Hepatocyte (in vitro differentiated cells): ENCODE measurements at regions not wholly inside any gene's neighbourhood (a gene's known extent, or its start where the extent isn't known, plus 50 kb on each side); places are given as distances from the start of the nearest gene placed in this dataset.

Experiments used
- DNase-seq: peaks from one replicate; pipeline ENCODE4 v3.0.0-alpha.2; 2016; ENCODE audit warnings: low spot score
- H2AFZ ChIP-seq: fragments of 200-600 bp; sonication (generic); 2 replicates; pipeline ENCODE4 v1.6.0; 2016; ENCODE audit warnings: antibody characterized with exemption, mild to moderate bottlenecking
- H3K27ac ChIP-seq: fragments of 200-600 bp; sonication (generic); 2 replicates; pipeline ENCODE4 v1.5.1; 2016; ENCODE audit warnings: mild to moderate bottlenecking
- H3K27me3 ChIP-seq: fragments of 200-600 bp; sonication (generic); 2 replicates; pipeline ENCODE4 v1.6.1; 2016
- H3K36me3 ChIP-seq: fragments of 200-600 bp; sonication (generic); replicated peaks from 2 replicates; pipeline ENCODE4 v1.5.1; 2016; ENCODE audit warnings: low read depth; ENCODE audit not compliant: insufficient read depth
- H3K4me1 ChIP-seq: fragments of 200-600 bp; sonication (generic); 2 replicates; pipeline ENCODE4 v1.5.1; 2016; ENCODE audit warnings: mild to moderate bottlenecking, moderate library complexity; ENCODE audit not compliant: insufficient read depth
- H3K4me2 ChIP-seq: fragments of 200-600 bp; sonication (generic); 2 replicates; pipeline ENCODE4 v1.6.0; 2016
- H3K4me3 ChIP-seq: fragments of 200-600 bp; sonication (generic); 2 replicates; pipeline ENCODE4 v1.5.1; 2016; ENCODE audit warnings: mild to moderate bottlenecking
- H3K79me2 ChIP-seq: fragments of 200-600 bp; sonication (generic); 2 replicates; pipeline ENCODE4 v1.6.0; 2017; ENCODE audit warnings: mild to moderate bottlenecking
- H3K9me2 ChIP-seq: fragments of 200-600 bp; sonication (generic); replicated peaks from 2 replicates; pipeline ENCODE4 v1.6.0; 2017; ENCODE audit warnings: mild to moderate bottlenecking; ENCODE audit not compliant: insufficient read depth
- H3K9me3 ChIP-seq: fragments of 200-600 bp; sonication (generic); 2 replicates; pipeline ENCODE4 v1.5.1; 2016; ENCODE audit warnings: low read depth, mild to moderate bottlenecking
- H4K20me1 ChIP-seq: fragments of 200-600 bp; sonication (generic); 2 replicates; pipeline ENCODE4 v1.6.0; 2016; ENCODE audit warnings: mild to moderate bottlenecking; ENCODE audit not compliant: insufficient read depth, poor library complexity, severe bottlenecking
- CTCF ChIP-seq: fragments of 200-600 bp; sonication (generic); IDR thresholded peaks from 2 replicates; pipeline ENCODE4 v1.5.1; 2016; ENCODE audit warnings: antibody characterized with exemption, mild to moderate bottlenecking; ENCODE audit not compliant: poor library complexity
- EZH2 ChIP-seq: fragments of 200-600 bp; sonication (generic); IDR thresholded peaks from 2 replicates; pipeline ENCODE4 v1.6.1; 2016; ENCODE audit warnings: antibody characterized with exemption, mild to moderate bottlenecking, borderline replicate concordance
- EZH2phosphoT487 ChIP-seq: fragments of 200-600 bp; sonication (generic); IDR thresholded peaks from one replicate; pipeline ENCODE4 v1.6.1; 2018; ENCODE audit warnings: antibody characterized with exemption, mild to moderate bottlenecking, low read depth, moderate library complexity; ENCODE audit not compliant: unreplicated experiment, severe bottlenecking
- WGBS: methylation state at CpG from one replicate; pipeline ENCODE4 v1.1.6; 2016; ENCODE audit warnings: low lambda C conversion rate; ENCODE audit errors: missing lambda C conversion rate; 5-methylcytosine and 5-hydroxymethylcytosine counted together

- Histone ChIP-seq H3K4me3 (no peak overlapping the region), H3K27ac (no peak overlapping the region), H3K9me2 (no peaks in the 10 kb centered on the region), H4K20me1 (no peaks in the 10 kb centered on the region), H3K79me2 (no peaks in the 10 kb centered on the region), H2AFZ (no peak overlapping the region), H3K4me2 (no peak overlapping the region), H3K4me1 (no peaks in the 10 kb centered on the region), H3K36me3 (no peaks in the 10 kb centered on the region), H3K9me3 (no peaks in the 10 kb centered on the region), H3K27me3 (no peaks in the 10 kb centered on the region)
- 91% methylated on average over 11 of the region's 11 CpGs for WGBS
- TF ChIP-seq CTCF (no peak), EZH2phosphoT487 (no peak), EZH2 (no peak)
- no peak for DNase-seq
These were observed 187.9 kb downstream of the TTLL2 start for GRCh38 chr6:167512696-167513375.

DNA sequence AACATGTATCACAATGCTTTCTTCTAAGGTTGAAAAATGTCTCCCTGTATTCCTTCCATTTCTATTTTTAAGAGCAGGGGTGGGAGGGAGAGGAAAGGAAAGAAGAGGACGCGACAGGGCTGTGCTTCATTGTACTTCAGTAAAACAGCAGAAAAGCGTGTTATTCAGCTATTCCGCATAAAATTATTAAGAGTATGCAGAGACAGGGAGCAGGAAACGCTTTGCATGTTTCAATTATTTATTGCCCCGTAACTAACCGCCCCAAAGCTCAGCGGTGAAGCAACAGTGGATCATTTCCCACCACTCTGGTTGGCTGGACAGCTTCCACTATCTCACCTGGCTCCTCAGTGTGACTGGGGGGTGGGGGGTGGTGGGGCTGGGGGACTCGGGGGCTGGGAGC lies 188.9 kb downstream of the TTLL2 start:
- Histone ChIP-seq H3K9me3 (no peaks in the 10 kb centered on the region), H3K79me2 (no peaks in the 10 kb centered on the region), H3K4me2 (no peak overlapping the region), H3K4me1 (no peaks in the 10 kb centered on the region), H3K9me2 (no peaks in the 10 kb centered on the region), H3K36me3 (no peaks in the 10 kb centered on the region), H2AFZ (no peak overlapping the region), H3K27me3 (no peaks in the 10 kb centered on the region), H3K27ac (no peak overlapping the region), H3K4me3 (no peak overlapping the region), H4K20me1 (no peaks in the 10 kb centered on the region)
- 58% methylated on average over 9 of the region's 9 CpGs for WGBS
- TF ChIP-seq CTCF (no peak), EZH2phosphoT487 (no peak), EZH2 (no peak)
- DNase-seq, result no peak

GRCh38 chr6:167514524-167514923 lies 189.6 kb downstream of the TTLL2 start:
- no peak for DNase-seq
- no peak overlapping the region for H3K4me3 ChIP-seq
- no peak overlapping the region for H3K4me2 ChIP-seq
- no peak overlapping the region for H3K27ac ChIP-seq
- H2AFZ ChIP-seq, result no peak overlapping the region
- H3K36me3 ChIP-seq, result no peaks in the 10 kb centered on the region
- TF ChIP-seq CTCF (no peak), EZH2 (no peak), EZH2phosphoT487 (no peak)
- no peaks in the 10 kb centered on the region for H4K20me1 ChIP-seq
- H3K9me3 ChIP-seq, result no peaks in the 10 kb centered on the region
- no peaks in the 10 kb centered on the region for H3K27me3 ChIP-seq
- WGBS, result 92% methylated on average over 6 of the region's 6 CpGs
- no peaks in the 10 kb centered on the region for H3K4me1 ChIP-seq
- H3K9me2 ChIP-seq, result no peaks in the 10 kb centered on the region
- H3K79me2 ChIP-seq, result no peaks in the 10 kb centered on the region
